DND-41 (cell line): ENCODE measurements at regions not wholly inside any gene's neighbourhood (a gene's known extent, or its start where the extent isn't known, plus 50 kb on each side); places are given as distances from the start of the nearest gene placed in this dataset.

Experiments
- EZH2 ChIP-seq: IDR thresholded peaks from 3 replicates; pipeline ENCODE4 v1.6.1; 2012; ENCODE audit warnings: borderline replicate concordance, low read depth, mild to moderate bottlenecking, moderate library complexity, low read length, inconsistent platforms; ENCODE audit not compliant: severe bottlenecking
- TF ChIP-seq, protein P1 (sequence below): IDR thresholded peaks from 2 replicates; pipeline ENCODE4 v1.5.1; 2012; ENCODE audit warnings: borderline replicate concordance, low read length, moderate library complexity, mild to moderate bottlenecking; ENCODE audit not compliant: poor library complexity, severe bottlenecking; ENCODE audit errors: extremely low read depth

DNA sequence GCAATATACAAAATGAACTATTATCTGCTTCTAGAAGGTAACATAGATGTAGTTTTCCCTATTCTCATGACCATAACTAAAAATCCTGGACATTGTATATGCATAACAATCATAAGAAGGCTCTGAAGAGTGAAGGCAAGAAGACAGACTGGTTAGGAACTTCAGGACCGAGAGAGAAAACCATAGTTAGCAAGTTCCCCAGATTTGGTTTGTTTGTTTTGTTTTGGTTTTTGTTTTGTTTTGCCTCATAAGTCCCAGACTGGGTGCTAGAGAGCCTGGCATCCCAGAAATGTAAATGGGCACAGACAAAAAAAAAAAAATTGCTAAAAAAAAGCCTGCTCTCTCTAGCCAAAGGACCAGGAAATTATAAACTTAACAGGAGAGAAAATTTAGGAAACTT is 192.2 kb upstream of the FBXO11 start:
- TF ChIP-seq, protein P1, sequence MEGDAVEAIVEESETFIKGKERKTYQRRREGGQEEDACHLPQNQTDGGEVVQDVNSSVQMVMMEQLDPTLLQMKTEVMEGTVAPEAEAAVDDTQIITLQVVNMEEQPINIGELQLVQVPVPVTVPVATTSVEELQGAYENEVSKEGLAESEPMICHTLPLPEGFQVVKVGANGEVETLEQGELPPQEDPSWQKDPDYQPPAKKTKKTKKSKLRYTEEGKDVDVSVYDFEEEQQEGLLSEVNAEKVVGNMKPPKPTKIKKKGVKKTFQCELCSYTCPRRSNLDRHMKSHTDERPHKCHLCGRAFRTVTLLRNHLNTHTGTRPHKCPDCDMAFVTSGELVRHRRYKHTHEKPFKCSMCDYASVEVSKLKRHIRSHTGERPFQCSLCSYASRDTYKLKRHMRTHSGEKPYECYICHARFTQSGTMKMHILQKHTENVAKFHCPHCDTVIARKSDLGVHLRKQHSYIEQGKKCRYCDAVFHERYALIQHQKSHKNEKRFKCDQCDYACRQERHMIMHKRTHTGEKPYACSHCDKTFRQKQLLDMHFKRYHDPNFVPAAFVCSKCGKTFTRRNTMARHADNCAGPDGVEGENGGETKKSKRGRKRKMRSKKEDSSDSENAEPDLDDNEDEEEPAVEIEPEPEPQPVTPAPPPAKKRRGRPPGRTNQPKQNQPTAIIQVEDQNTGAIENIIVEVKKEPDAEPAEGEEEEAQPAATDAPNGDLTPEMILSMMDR, result no peak
- no peak for TF ChIP-seq EZH2
